GM19023 (cell line): ENCODE measurements at regions not wholly inside any gene's neighbourhood (a gene's known extent, or its start where the extent isn't known, plus 50 kb on each side); places are given as distances from the start of the nearest gene placed in this dataset.

Source experiments
- ATAC-seq: cut with Tn5 transposase; IDR thresholded peaks from one replicate; pipeline ENCODE4 v1.9.1; 2021; ENCODE audit warnings: mild to moderate bottlenecking, moderate library complexity; ENCODE audit not compliant: unreplicated experiment

DNA sequence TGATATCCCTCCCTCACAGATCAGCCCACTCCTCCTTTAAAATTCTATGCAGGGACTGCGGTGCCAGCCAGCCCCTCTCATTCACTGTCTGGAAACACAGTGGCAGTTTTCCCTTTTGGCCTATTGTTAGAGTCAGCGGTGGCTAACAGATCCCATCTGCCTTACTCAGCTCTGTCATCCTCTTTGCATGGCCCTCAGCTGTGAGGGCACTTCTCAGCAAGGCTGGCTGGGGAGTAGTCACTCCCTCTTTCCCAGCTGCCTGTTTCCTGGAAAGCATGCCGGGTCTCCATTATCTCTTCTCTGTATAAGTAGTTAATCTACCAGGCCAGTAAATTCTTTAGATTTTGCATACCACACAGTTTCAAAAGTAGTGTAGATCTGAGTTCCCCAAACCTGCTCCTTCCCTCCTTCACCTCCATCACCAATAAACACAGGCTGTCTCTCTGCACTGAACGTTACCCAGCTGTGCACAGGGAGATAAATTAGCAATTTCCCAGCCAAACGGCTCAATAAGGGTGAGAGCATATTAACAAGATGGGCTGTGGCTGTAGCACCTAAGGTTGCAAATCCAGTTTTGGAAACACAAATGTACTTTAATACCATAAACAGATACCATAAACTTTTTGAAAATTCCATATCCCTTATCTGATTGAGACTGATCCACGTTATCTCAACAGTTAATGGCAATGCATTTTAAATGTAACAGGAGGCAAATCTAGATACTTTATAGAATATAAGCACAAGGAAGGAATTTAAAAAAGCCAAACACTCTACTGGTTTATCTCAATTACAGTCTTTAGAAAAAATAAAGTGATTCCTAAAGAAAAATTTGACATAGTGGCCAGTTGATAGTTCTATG, 229.3 kb downstream of the ANKRD50 start:
- ATAC-seq = no peak

DNA sequence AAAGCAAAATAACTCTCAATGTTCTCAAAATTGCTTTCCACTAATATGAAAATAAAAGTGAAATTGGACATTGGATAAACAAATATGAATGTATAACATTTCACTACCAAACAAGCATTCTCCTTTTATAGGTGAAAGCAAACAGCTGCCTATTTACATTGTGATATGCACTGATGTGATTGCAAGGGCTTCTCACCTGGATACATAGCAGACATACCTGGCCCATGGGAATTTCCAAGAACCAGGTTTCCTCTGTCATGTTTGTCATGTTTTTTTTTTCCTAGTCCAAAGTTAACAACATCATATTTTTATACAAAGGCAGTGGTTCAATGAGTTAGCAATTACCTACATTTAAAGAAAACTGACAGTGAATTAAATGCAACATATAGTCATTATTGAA, 228.5 kb downstream of the ANKRD50 start:
- no peak for ATAC-seq

DNA sequence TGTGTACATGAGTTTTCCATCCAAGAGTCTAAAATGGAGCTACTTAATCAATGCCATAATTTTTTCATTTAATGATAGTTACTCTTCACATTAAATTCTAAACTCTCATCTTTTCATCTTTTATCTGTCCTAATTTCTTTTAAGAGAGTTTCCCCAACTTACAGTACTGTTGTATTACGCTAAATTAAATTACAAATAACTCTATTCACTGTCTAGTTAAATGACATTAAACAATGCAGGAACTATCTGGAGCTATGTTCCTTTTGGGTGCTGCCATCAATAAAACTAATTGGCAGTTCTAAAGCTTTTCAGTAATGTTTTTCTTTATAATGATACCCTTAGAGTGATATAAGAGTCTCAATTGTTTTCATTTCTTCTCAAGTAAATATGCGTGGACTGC, 227.6 kb downstream of the ANKRD50 start:
- ATAC-seq = no peak

DNA sequence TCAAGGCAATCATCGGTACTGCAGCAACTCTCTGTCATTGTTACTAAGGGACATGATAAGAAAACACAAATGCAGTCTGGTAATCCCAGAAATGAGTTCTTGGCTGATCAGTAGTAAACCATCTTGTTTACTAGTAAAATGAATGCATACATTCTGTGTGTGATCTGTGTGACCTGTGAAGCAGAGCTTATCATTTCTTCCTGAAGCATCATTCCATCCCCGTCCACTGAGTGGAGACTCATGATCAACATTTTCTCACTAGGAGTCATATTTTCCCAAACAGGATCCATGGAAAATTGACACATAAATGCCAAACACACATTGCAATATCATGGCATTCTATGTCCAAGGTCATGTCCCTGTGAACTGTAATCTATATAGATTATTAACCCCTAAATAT, 226.1 kb downstream of the ANKRD50 start:
- no peak for ATAC-seq

DNA sequence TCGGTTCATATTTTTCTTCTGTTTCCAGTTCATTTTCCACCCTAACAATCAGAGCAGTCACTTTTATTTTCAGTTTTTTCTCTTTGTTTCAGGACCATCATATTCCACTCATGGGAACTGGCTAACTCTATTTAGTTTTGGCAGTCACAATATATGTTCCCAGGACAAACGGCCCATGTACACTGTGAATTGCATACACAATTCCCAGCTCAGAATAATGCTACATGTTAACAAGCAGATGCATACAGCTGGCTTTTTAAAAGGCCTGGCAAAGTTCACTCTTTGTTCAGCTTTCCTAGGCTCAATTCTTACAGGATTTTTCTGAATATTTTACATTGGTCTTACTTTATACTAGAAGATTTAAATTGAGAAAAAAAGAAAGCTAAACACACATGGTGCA, 224.9 kb downstream of the ANKRD50 start:
- no peak for ATAC-seq

DNA sequence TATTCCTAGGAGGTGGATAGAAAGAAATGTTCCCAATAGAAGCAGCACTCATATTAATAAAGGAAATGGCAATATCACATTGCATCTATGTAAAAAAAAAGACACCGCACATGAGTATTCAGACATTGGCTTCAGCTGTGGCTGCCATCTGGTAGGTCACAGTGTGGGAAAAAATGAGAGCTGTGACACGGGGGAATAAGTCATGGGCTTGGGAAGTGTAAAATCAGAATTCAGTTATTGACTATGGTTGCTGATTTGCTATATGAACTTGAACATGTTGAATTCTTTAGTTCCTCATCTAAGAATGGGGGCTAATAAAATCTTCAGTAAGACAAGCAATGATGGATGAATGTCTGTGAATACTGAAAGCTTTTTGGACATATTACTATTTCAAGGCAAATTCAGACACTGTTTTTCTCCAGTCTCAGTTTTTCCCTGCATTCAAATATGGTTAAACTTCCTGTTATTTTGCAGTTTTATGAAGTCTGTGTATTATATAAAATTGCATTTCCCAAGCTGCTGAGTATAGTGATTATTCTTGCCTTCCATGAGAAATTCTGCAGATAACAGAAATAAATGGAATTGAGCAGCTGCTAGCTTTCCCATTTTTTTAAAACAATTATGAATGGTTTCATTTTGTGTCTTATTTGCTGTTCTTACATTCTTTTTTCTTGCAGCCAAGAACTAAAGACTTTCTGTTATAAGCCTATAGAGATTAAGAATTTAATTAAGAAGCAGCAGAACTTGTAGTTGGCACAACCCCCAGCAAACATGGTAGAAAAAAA, 221.0 kb downstream of the ANKRD50 start:
- no peak for ATAC-seq

DNA sequence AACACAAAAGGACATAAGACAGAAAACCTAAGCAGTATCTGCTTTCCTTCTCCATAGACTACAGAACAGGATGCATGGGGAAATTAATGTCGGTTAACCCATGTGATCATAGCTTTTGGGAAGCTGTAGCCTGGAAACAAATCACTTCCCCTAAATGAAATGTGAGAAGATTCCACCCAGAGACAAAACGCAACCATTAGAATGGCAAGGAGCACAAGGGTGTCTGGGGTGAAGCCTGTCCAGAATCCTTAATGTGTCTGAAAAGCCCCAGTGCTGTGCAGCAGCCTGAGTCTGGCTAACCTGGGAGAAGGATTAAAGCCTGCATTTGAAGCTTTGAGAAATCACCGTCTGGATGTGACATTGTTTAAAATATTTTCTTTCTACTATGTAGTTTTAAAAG, 213.3 kb downstream of the ANKRD50 start:
- no peak for ATAC-seq

DNA sequence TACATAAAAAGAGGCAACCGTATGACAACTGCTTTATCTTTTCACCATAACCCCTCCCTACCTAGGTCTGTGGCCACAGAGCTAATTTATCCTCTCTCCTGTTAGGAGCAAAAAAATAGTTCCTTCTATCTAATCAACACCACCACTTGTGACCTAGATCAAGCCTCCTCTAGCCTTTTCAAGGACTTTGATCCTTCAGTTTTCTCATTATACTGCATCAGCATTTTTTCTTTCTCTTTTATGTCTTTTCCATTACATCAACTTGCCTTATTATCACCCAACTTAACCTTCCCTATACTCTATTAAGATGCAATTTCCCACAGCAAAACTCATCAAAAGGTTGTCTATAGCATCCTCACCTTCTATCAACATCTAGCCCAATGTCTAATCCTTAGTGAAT, 211.0 kb downstream of the ANKRD50 start:
- ATAC-seq = no peak

DNA sequence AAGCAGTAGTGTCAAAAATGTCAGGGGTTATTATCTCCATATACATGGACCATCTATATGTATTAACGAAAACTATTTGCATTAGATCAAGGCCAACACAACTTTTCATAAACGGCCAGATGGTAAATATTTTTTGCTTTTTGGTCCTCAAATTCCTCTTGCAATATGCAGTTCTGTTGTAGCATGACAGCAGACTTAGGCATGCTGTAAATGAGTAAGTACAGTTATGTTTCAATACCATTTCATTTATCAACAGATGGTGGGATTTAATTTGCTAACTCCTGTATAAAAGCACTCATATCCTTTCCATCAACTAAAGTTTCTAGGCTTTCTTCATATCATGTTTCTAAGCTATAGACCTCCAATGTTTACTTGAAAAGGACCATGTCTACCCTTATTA, 208.1 kb downstream of the ANKRD50 start:
- no peak for ATAC-seq

DNA sequence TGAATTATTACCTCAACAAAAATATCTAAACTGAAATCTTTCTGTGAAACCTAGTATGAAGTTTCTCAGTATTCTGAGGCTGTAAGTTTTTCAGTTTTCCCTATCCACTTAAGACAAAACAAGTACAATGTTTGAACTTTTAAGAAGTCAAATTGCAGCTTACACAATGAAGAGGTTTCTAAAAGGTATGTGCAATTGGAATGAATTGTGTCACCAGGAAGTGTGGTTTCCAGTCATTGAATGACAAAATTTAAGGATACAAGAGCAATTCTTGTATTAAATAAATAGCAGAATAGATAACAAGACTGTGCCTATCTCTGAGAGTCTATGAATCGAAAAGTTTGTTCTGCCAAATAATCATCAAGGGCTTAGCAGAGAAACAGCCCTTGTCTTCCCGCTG, 207.3 kb downstream of the ANKRD50 start:
- ATAC-seq = no peak

DNA sequence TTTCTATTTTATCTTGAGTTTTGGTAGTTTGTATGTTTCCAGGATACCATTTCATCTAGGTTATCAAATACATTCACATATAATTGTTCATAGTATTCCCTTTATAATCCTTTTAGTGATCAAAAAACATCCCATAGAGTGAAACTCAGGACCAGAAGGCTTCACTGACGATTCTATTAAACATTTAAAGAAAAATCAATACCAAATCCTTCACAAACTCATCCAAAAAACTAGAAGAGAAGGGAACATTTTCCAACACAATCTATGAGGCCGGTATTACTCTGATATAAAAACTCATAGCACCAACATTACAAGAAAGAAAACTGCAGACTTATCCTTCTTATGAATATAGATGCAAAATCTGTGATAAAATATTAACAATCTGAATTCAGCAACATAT, 203.4 kb downstream of the ANKRD50 start:
- ATAC-seq = no peak

DNA sequence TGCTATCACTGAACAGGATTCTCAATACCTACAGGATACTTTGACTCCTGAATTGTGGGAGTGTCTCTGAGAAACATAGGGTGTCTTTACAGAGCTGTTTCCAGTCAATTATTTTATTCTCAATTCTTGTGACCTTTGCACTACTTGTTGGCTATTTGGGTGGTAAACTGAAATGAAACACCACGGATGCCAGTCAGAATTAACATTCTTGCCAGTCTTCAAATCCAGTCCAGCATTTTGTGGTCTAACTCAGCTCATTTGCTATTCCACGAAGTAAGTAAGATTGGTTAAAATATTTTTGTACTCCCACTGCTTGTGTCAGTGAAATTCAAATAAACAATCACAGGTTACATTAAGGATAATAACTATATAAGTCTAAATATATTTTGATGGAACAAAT, 197.9 kb downstream of the ANKRD50 start:
- ATAC-seq = no peak

DNA sequence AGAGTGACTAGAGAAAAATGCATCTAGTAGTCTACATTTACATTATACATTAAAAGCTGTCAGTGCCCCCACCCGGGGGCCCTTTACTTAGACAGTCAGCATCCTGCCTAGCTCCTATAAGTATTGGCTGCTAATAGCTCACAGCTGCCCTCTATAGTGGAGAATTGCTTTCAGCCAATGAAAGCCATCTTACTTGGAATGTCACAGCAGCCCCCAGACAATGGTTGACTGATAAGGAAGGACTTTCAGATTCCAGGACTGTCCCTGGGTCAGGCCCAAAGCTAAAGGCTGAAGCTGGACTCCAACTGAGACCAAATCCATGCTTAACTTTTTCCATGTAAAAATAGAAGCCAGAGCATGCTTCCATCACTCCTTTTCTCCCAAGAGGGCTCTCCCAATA, 196.9 kb downstream of the ANKRD50 start:
- no peak for ATAC-seq

DNA sequence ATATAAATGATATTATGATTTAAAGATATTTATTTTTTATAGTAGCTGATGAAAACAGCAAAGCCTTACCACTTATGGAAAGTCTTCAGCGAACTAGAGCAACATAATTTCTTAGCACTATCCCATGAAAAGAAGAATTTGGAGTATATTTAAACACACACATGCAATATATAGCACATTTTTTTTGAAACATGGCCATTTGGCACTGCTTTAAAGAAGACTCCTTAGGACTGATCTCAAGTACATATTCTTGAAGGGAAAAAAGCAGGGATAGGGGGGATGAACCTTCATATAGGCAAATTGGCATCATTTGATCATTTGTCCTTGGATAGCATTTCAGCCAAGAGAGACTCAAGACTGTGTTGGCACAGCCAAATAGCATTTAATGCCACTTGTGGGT, 193.3 kb downstream of the ANKRD50 start:
- ATAC-seq = no peak

DNA sequence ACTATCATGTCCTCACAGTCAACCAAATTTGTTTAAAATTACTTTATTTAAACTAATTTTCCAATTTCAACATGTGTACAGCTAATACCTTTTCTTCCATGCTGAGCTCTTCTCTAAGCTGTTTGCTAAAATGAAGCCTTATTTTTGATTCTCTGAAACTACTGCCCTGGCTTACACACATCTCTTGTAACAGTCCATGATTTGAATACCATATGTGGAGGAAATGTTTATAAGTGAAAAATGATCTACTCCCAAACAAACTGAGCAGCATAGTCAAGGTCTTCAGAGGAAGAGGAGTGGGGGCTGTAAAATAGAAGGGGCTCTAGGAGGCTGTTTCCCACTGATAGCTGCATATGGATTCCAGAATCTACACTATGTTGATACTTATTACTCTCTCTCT, 188.7 kb downstream of the ANKRD50 start:
- ATAC-seq = no peak

DNA sequence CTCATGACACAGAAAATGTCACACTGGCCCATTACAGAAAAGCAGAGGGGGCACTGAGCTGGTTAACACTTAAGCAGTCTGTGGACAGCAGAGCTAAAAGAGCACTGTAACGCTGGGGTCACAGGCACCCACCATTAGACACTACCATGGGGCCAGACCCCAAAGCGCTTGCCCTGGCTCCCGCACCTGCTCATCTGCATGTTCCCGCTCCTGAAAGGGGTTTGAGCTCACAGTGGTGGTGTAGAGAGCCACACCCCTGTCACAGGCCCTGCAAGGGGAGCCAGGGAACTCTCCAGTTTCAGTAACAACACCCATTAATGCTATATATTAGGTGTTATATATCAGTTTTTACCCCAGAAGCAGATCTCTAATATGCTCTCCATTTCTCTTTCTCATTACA, 187.0 kb downstream of the ANKRD50 start:
- no peak for ATAC-seq

DNA sequence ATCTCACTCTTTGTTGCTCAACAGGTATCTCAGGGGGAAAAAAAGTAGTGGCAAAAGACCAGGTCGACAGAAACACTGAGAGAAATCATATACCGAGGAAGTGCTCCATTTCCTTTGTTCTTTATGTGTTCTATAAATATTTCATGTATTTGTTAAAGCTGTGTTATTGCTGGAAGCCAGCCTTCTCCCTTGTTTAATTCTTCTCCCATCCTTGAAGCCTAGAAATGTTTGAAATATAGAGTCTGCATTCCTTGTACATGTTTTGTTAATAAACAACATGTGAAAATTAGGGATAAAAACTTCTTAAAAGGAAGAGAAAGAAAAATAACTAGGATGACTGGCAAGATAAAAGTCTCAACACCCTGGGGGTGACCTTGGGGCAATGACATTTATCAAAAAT, 186.2 kb downstream of the ANKRD50 start:
- no peak for ATAC-seq

DNA sequence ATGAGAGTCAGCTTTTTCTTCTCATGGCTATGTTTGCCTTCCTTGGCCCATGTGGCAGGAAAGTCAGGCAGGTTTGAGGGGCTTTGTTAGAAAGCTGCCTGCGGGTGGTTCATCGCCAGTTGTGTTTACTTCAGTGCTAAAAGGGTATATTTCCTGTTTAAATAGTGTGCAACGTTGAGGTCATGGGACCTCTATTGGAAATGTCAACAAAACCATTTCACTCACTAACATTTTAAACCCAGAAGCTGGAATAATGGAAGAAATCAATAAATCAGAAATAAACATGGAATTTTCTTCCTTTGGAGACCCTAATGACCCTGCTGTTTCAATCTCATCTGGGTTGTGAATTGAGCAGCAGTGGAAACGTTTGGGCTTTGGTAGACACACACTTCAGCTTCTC, 185.8 kb downstream of the ANKRD50 start:
- no peak for ATAC-seq

DNA sequence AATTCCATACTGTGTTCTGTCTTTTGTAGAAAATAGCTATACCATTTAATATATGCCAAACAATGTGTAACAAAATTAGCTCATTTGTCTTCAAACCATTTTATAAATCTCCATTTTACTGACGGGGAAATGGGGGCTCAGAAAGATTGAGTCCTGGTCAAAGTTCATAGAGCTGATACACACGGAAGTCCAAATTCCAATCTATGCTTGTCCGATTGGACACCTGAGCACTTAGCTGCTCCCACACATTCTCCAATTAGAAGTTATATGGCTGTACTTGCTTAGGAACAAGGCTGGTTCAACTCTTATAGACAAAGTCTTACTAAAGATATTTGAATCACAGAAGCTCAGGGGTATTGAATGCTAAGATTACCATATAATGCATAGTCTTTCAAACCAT, 185.2 kb downstream of the ANKRD50 start:
- ATAC-seq = no peak

DNA sequence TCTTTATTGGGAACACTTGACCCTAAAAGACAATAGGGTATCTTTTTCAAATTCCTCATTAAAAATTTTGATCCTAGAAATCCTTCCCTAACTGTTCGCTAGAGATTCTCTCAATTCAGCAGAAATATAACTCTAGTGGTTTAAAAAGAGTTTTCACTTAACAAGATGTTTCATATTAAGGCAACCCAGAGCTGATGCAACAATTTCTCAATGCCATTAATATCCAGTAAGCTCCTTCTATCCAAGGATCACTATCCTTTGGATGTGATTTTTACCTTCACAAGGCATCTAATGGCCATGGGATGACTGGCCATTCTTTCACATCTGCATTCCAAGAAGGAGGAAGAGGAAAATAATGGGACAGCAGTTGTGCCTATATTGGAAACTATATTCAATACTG, 183.4 kb downstream of the ANKRD50 start:
- no peak for ATAC-seq

DNA sequence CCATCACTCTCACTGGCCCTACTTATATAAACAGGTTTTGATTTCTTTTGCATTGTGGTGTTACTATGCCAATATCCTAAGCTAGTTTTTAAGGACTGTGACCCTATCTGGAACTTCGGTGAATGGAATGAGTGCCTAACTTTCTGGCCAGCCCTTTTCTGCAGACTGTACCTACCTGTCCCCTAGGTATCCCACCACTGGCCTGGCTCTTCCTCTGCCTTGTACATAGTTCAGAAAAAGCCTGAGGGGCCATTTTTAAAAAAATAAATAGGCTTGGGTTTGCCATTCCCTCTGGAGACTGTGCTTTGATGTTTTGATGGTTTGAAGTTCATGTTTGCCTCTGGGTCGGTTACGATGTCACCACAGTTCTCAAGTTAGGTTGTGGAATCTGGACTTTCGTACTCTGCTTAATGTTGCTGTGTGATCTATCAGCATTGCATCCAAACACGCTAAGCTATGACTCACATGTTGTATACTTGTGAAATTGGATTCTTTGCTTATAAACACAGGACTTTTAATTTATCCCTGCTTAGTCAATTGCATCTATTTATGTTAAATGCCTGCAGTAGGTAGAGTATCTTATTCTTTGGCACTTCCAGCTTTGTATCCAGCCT, 182.0 kb downstream of the ANKRD50 start:
- no peak for ATAC-seq

DNA sequence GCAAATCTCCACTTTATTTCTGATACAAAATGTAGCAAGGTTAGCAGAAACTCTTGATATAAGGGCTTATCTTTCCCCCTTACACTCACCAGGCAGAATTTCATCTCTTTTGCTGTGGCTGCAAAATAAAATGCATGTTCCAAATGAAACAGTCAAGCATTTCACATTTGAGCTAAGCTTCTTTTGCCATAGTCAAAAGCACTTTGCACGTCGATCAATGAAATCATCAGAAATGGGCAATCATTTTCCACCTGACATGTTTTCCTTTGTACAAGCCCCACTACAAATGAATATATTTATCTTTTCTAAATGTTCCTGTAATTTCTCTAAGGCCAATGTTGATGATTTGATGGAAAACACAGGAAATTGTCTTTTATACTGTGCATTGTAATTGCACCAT, 178.4 kb downstream of the ANKRD50 start:
- no peak for ATAC-seq
